ENCODE measurements at regions not wholly inside any gene's neighbourhood (a gene's known extent, or its start where the extent isn't known, plus 50 kb on each side); places are given as distances from the start of the nearest gene placed in this dataset.

DNA sequence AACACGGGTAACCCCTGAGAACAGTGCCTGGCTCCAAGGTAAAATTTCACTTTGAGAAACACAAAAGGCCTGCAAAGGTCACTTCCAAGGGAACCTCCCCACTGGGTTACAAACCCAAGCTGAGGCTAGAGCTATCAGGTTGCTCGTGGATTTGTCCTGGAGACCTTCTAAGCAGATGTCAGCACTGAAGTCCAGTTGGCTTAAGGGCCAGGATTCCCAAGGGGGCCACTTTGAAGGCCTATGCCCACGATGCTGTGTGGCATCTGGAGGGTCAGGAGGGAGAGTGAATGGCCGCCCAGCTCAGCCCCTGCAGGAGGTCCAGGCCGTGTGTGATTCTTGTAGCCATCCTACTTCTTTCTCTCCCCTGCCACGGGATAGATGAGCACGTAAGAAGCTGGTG, 100.2 kb upstream of the FSTL4 start:
- no peaks in the 10 kb centered on the region for H3K36me3 Mint-ChIP-seq
- Histone ChIP-seq H3K27me3 (ENCODE audit: insufficient read depth, low read length) (no peaks in the 10 kb centered on the region), H3K27ac (ENCODE audit: low read depth, low read length) (no peak overlapping the region), H3K9me3 (ENCODE audit: control insufficient read depth in 1 of 2, low read length in 2 of 2) (no peaks in the 10 kb centered on the region), H3K36me3 (ENCODE audit: insufficient read depth, low read length) (no peaks in the 10 kb centered on the region), H3K4me1 (ENCODE audit: insufficient read depth, low read length) (no peaks in the 10 kb centered on the region), H3K4me3 (ENCODE audit: low read length in 2 of 2) (no peak overlapping the region)
- ChIA-PET CTCF (ENCODE audit: partially characterized antibody) (no interaction called here), POLR2A (ENCODE audit: partially characterized antibody) (no interaction called here)
- no peak overlapping the region for H3K27ac Mint-ChIP-seq
- intact Hi-C loops (cut with micrococcal nuclease): no loop called here
- H3K4me3 Mint-ChIP-seq: no peak overlapping the region
- H3K4me1 Mint-ChIP-seq: no peaks in the 10 kb centered on the region
- DNase-seq: no peak
- H3K27me3 Mint-ChIP-seq: peaks cover 3 to 8% of the 10 kb centered on the region in 2 donors
- no peaks in the 10 kb centered on the region for H3K9me3 Mint-ChIP-seq

- H3K27ac Mint-ChIP-seq: no peak overlapping the region
- H3K4me3 Mint-ChIP-seq: no peak overlapping the region
- no peak for DNase-seq
- no peaks in the 10 kb centered on the region for H3K9me3 Mint-ChIP-seq
- Histone ChIP-seq H3K9me3 (ENCODE audit: control insufficient read depth in 1 of 2, low read length in 2 of 2) (no peaks in the 10 kb centered on the region), H3K27ac (ENCODE audit: low read depth, low read length) (no peak overlapping the region), H3K27me3 (ENCODE audit: insufficient read depth, low read length) (no peaks in the 10 kb centered on the region), H3K4me1 (ENCODE audit: insufficient read depth, low read length) (no peaks in the 10 kb centered on the region), H3K36me3 (ENCODE audit: insufficient read depth, low read length) (no peaks in the 10 kb centered on the region), H3K4me3 (ENCODE audit: low read length in 2 of 2) (no peak overlapping the region)
- ChIA-PET POLR2A (ENCODE audit: partially characterized antibody) (no interaction called here), CTCF (ENCODE audit: partially characterized antibody) (no interaction called here)
- intact Hi-C loops (cut with micrococcal nuclease): no loop called here
- no peaks in the 10 kb centered on the region for H3K4me1 Mint-ChIP-seq
- no peaks in the 10 kb centered on the region for H3K36me3 Mint-ChIP-seq
- H3K27me3 Mint-ChIP-seq: peaks cover 2 to 5% of the 10 kb centered on the region in 2 donors
Observed at GRCh38 chr5:133709209-133709725, 96.9 kb upstream of the FSTL4 start.

DNA sequence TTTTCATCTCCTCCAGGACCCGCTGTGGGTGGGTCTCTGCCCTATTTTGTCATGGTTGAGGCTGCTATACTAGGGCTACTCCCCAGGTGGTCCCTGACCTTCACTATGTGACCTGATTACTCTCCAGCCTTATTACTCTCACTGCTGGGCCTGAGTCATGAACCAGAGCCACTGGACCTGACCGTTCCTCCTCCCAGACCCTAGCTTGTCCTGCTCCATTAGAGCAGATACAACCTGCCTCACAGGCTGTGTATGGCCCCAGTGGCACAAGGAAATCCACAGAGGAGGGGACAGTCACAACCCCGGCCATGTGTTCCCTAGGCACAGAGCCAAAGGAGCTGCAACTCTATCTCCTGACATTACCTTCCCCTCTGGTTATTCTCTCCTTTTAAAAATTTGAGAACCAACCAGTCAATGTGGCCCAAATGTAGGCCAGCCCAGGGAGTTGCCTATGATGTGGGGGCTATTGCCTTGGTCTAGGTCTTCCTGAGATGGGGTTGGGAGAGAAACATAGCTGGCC, 96.0 kb upstream of the FSTL4 start:
- Histone ChIP-seq H3K9me3 (ENCODE audit: control insufficient read depth in 1 of 2, low read length in 2 of 2) (no peaks in the 10 kb centered on the region), H3K27ac (ENCODE audit: low read depth, low read length) (no peak overlapping the region), H3K36me3 (ENCODE audit: insufficient read depth, low read length) (no peaks in the 10 kb centered on the region), H3K4me3 (ENCODE audit: low read length in 2 of 2) (no peak overlapping the region), H3K27me3 (ENCODE audit: insufficient read depth, low read length) (no peaks in the 10 kb centered on the region), H3K4me1 (ENCODE audit: insufficient read depth, low read length) (no peaks in the 10 kb centered on the region)
- H3K36me3 Mint-ChIP-seq: no peaks in the 10 kb centered on the region
- peaks cover 2 to 3% of the 10 kb centered on the region in 2 donors for H3K27me3 Mint-ChIP-seq
- intact Hi-C loops (cut with micrococcal nuclease): no loop called here
- H3K4me1 Mint-ChIP-seq: no peaks in the 10 kb centered on the region
- no peak overlapping the region for H3K4me3 Mint-ChIP-seq
- ChIA-PET CTCF (ENCODE audit: partially characterized antibody) (no interaction called here), POLR2A (ENCODE audit: partially characterized antibody) (no interaction called here)
- H3K9me3 Mint-ChIP-seq: no peaks in the 10 kb centered on the region
- DNase-seq: no peak
- no peak overlapping the region for H3K27ac Mint-ChIP-seq

DNA sequence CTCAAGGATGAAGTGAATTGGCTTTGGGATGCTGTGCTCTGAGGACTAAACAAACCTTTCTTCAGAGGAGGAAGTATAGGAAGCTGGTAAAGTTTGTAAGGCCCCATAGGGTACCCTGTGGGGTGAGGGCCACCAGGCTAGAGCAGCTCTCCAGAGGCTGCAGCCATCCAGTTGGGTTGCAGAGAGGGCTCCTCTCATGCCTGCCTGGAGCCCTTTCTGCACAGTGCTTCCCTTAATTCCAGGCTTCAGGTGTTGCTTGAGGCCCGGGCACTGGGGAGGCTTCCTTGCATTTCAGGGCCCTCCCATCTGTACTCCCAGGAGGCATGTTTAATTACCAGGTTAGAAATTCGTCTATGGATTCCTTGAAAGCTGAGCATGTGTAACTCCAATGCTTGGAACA, 95.3 kb upstream of the FSTL4 start:
- CTCF ChIA-PET (ENCODE audit: partially characterized antibody): no interaction called here

DNA sequence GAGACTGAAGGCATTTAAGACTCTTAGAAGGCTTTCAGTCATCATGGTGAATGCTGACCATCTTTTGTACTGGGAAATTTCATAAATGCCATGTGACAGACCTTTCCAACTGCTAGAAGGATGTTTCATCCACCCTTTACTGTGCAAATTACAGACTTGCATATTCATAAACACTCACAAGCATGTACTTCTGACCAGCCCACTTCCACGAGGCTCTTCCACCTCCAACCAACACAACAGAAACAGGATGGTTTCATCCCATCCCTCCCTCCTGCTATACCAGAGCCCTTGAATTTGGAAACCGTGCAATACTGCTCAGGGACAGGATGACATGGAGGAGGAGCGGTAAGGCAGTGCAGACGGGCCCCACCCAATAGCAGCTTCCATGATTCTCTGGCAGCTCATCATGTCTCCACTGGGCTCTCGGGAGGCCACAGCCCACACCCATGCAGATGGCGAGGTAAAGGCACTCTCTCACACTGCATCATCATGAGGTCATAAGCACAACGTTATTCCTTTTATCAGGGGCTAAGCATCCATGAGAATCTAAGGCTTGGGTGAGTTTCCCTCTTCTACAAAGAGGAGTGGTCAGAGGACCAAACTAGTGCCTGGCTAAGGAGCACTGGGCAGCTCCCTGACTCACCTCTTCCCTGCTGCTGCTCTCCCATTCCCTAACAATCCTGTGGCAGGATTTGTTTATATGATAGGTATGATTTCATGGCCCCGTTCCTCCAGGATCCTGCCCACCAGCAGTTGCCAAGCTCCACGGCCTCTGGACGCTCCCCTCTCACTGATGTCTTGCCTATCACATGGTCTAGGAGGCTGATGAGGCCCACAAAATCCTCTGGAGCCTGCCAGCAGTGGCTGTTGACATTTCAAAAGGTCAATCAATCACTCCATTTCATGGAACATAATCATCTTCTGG, 94.4 kb upstream of the FSTL4 start:
- H3K36me3 Mint-ChIP-seq: no peaks in the 10 kb centered on the region
- H3K36me3 ChIP-seq (ENCODE audit: insufficient read depth, low read length): no peaks in the 10 kb centered on the region
- CTCF ChIA-PET (ENCODE audit: partially characterized antibody): no interaction called here
- intact Hi-C loops (cut with micrococcal nuclease): no loop called here
- H3K27ac ChIP-seq (ENCODE audit: low read depth, low read length): no peak overlapping the region
- no peak overlapping the region for H3K4me3 ChIP-seq (ENCODE audit: low read length in 2 of 2)
- DNase-seq: no peak
- no peaks in the 10 kb centered on the region for H3K9me3 ChIP-seq (ENCODE audit: control insufficient read depth in 1 of 2, low read length in 2 of 2)
- H3K27ac Mint-ChIP-seq: no peak overlapping the region
- no peak overlapping the region for H3K4me3 Mint-ChIP-seq
- H3K27me3 ChIP-seq (ENCODE audit: insufficient read depth, low read length): no peaks in the 10 kb centered on the region
- peaks cover 0 to 2% of the 10 kb centered on the region in 2 donors for H3K27me3 Mint-ChIP-seq
- no peaks in the 10 kb centered on the region for H3K4me1 Mint-ChIP-seq
- POLR2A ChIA-PET (ENCODE audit: partially characterized antibody): no interaction called here
- H3K4me1 ChIP-seq (ENCODE audit: insufficient read depth, low read length): no peaks in the 10 kb centered on the region
- no peaks in the 10 kb centered on the region for H3K9me3 Mint-ChIP-seq

More for the DNA sequence above, 95.3 kb upstream of the FSTL4 start:
- Mint-ChIP-seq H3K27me3 (peaks cover under 1 to 2% of the 10 kb centered on the region in 2 donors), H3K36me3 (no peaks in the 10 kb centered on the region), H3K4me1 (no peaks in the 10 kb centered on the region), H3K4me3 (no peak overlapping the region), H3K9me3 (no peaks in the 10 kb centered on the region), H3K27ac (no peak overlapping the region)
- intact Hi-C loops (cut with micrococcal nuclease): no loop called here
- H3K36me3 ChIP-seq (ENCODE audit: insufficient read depth, low read length): no peaks in the 10 kb centered on the region
- no peaks in the 10 kb centered on the region for H3K9me3 ChIP-seq (ENCODE audit: control insufficient read depth in 1 of 2, low read length in 2 of 2)
- no peak for DNase-seq
- no peak overlapping the region for H3K27ac ChIP-seq (ENCODE audit: low read depth, low read length)
- POLR2A ChIA-PET (ENCODE audit: partially characterized antibody): no interaction called here
- H3K4me3 ChIP-seq (ENCODE audit: low read length in 2 of 2): no peak overlapping the region
- H3K27me3 ChIP-seq (ENCODE audit: insufficient read depth, low read length): no peaks in the 10 kb centered on the region
- no peaks in the 10 kb centered on the region for H3K4me1 ChIP-seq (ENCODE audit: insufficient read depth, low read length)

GRCh38 chr5:133705331-133705730, 93.0 kb upstream of the FSTL4 start:
- Histone ChIP-seq H3K4me1 (ENCODE audit: insufficient read depth, low read length) (no peaks in the 10 kb centered on the region), H3K27ac (ENCODE audit: low read depth, low read length) (no peak overlapping the region), H3K36me3 (ENCODE audit: insufficient read depth, low read length) (no peaks in the 10 kb centered on the region), H3K27me3 (ENCODE audit: insufficient read depth, low read length) (no peaks in the 10 kb centered on the region), H3K4me3 (ENCODE audit: low read length in 2 of 2) (no peak overlapping the region), H3K9me3 (ENCODE audit: control insufficient read depth in 1 of 2, low read length in 2 of 2) (no peaks in the 10 kb centered on the region)
- no peaks in the 10 kb centered on the region for H3K4me1 Mint-ChIP-seq
- H3K27ac Mint-ChIP-seq: no peak overlapping the region
- H3K27me3 Mint-ChIP-seq: peaks cover 0 to 2% of the 10 kb centered on the region in 2 donors
- POLR2A ChIA-PET (ENCODE audit: partially characterized antibody): no interaction called here
- no peak for DNase-seq
- CTCF ChIA-PET (ENCODE audit: partially characterized antibody): no interaction called here
- no peaks in the 10 kb centered on the region for H3K36me3 Mint-ChIP-seq
- no peaks in the 10 kb centered on the region for H3K9me3 Mint-ChIP-seq
- no peak overlapping the region for H3K4me3 Mint-ChIP-seq
- intact Hi-C loops (cut with micrococcal nuclease): no loop called here

DNA sequence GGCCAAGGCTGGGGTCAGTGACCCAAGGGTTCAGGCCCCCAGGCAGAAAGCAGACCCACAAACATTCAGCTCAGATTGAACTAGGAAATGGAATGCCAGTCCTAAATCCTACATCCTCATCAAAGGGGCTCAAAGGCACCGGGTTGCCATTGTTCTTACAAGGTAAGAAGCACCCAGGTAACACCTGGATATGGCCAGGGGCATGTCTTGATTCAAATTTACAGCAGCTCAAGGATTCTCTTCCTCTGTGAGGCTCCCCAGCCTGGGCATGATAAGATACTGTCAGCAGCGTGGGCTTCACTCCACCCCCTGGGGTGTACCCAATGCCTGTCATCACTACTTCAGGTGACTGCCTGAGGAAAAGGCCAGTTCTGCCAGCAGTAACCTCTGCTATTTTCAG, 92.1 kb upstream of the FSTL4 start:
- Mint-ChIP-seq H3K27me3 (peaks cover 0 to 3% of the 10 kb centered on the region in 2 donors), H3K4me3 (no peak overlapping the region), H3K9me3 (peaks cover 0 to 2% (median 0%) of the 10 kb centered on the region in 8 donors), H3K4me1 (no peaks in the 10 kb centered on the region), H3K36me3 (no peaks in the 10 kb centered on the region), H3K27ac (no peak overlapping the region)
- intact Hi-C loops (cut with micrococcal nuclease): no loop called here
- Histone ChIP-seq H3K27ac (ENCODE audit: low read depth, low read length) (no peak overlapping the region), H3K4me3 (ENCODE audit: low read length in 2 of 2) (no peak overlapping the region), H3K36me3 (ENCODE audit: insufficient read depth, low read length) (no peaks in the 10 kb centered on the region), H3K4me1 (ENCODE audit: insufficient read depth, low read length) (no peaks in the 10 kb centered on the region), H3K27me3 (ENCODE audit: insufficient read depth, low read length) (no peaks in the 10 kb centered on the region), H3K9me3 (ENCODE audit: control insufficient read depth in 1 of 2, low read length in 2 of 2) (no peaks in the 10 kb centered on the region)
- POLR2A ChIA-PET (ENCODE audit: partially characterized antibody): no interaction called here
- no peak for DNase-seq
- CTCF ChIA-PET (ENCODE audit: partially characterized antibody): no interaction called here
